ENCODE measurements at regions not wholly inside any gene's neighbourhood (a gene's known extent, or its start where the extent isn't known, plus 50 kb on each side); places are given as distances from the start of the nearest gene placed in this dataset.

DNA sequence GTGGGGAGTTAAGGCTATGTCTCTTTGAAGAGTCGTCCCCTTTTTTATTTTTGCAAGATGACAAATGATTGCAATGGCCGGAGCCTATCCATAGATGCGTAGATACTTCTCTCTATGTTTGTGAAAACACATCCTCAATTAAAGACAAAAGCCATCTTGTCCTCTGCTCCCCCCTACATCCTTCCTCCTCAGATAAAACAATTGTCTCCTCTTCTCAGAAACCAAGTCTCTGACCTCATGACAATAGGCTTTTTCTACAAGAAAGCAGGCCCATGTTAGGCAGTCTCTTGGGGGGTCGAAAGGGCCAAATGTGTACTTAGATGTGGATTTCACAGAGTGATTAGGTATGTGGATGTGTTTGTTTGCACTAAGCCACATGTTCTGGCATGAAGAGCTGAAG, 51.1 kb upstream of the SSTR4 start:
- Histone ChIP-seq H4K91ac (ENCODE audit: insufficient read length, low read depth, low read length) (no peak overlapping the region), H3K56ac (ENCODE audit: insufficient read length, low read depth, low read length) (no peak overlapping the region), H3T11ph (ENCODE audit: low read length) (no peak overlapping the region), H3K79me2 (ENCODE audit: insufficient read depth, low read length) (no peaks in the 10 kb centered on the region), H3K14ac (ENCODE audit: insufficient read depth, low read length) (no peak overlapping the region; the same call in 1 of the 2 replicates), H3K4me1 (ENCODE audit: insufficient read depth, low read length) (no peaks in the 10 kb centered on the region), H4K8ac (replicated peaks; ENCODE audit: insufficient read length, low read depth, low read length) (no peak overlapping the region), H3K9ac (ENCODE audit: extremely low read depth, insufficient read length, low read length) (peak overlapping the region; percentile 7), H2BK5ac (ENCODE audit: insufficient read length, low read length) (no peak overlapping the region), H2BK120ac (ENCODE audit: low read depth, low read length, poor library complexity, severe bottlenecking) (no peak overlapping the region), H3K23me2 (ENCODE audit: insufficient read length, low read depth, low read length, poor library complexity, severe bottlenecking) (no peaks in the 10 kb centered on the region), H3K27me3 (ENCODE audit: insufficient read depth, low read length) (no peaks in the 10 kb centered on the region), H3K79me1 (ENCODE audit: insufficient read depth, low read depth, low read length, poor library complexity, severe bottlenecking) (no peaks in the 10 kb centered on the region), H4K5ac (ENCODE audit: insufficient read length, low read depth, low read length) (no peak overlapping the region), H3K4ac (ENCODE audit: low read depth, low read length) (no peak overlapping the region), H3K27ac (ENCODE audit: insufficient read length, low read depth, low read length) (no peak overlapping the region), H2AK5ac (ENCODE audit: insufficient read length, low read length) (no peak overlapping the region), H3K23ac (ENCODE audit: insufficient read length, low read depth, low read length) (no peak overlapping the region), H3K4me2 (ENCODE audit: insufficient read depth, insufficient read length, low read length) (no peak overlapping the region), H3K18ac (ENCODE audit: insufficient read length, low read depth, low read length) (no peak overlapping the region), H2BK20ac (ENCODE audit: low read depth, low read length, poor library complexity, severe bottlenecking) (no peak overlapping the region), H2BK15ac (ENCODE audit: low read depth, low read length) (no peak overlapping the region), H2BK12ac (ENCODE audit: insufficient read length, low read depth, low read length) (no peak overlapping the region), H2AFZ (ENCODE audit: low read length) (no peak overlapping the region), H3K9me3 (ENCODE audit: control insufficient read depth, low read depth, low read length) (no peaks in the 10 kb centered on the region), H4K20me1 (ENCODE audit: control insufficient read depth, insufficient read depth, insufficient read length) (no peaks in the 10 kb centered on the region)
- Mint-ChIP-seq H3K27me3 (ENCODE audit: low read depth) (peaks cover 22% of the 10 kb centered on the region), H3K4me1 (no peaks in the 10 kb centered on the region), H3K4me3 (no peak overlapping the region), H3K36me3 (ENCODE audit: insufficient read depth in 1 of 3, low read depth in 3 of 3) (peaks cover 0 to 5% (median 0%) of the 10 kb centered on the region in 3 experiments; a peak in 2 of 7 replicates), H3K27ac (no peak overlapping the region), H3K9me3 (peaks cover 6 to 10% of the 10 kb centered on the region in 2 experiments; a peak in 4 of 5 replicates)
- TF ChIP-seq CTCF (conservative IDR thresholded peaks at IDR 0.05): no peak
- no peak for DNase-seq
- no CpG with 5 or more reads among the region's 4 CpGs for WGBS (ENCODE audit: extremely low coverage, insufficient read length, low lambda C conversion rate)
